A549 (cell line): ENCODE measurements at regions not wholly inside any gene's neighbourhood (a gene's known extent, or its start where the extent isn't known, plus 50 kb on each side); places are given as distances from the start of the nearest gene placed in this dataset.

Experiments used
- NPAS2 ChIP-seq: fragments of 250-450 bp; sonication (Bioruptor Pico); IDR thresholded peaks from 2 replicates; pipeline ENCODE4 v1.8.0; 2022; ENCODE audit warnings: mild to moderate bottlenecking, moderate library complexity, borderline replicate concordance
- RCOR1 ChIP-seq: fragments of 150-350 bp; IDR thresholded peaks from 2 replicates; pipeline ENCODE4 v1.6.1; 2014; ENCODE audit warnings: antibody characterized with exemption, low read length, low read depth
- RFX5 ChIP-seq: fragments of 450-650 bp; IDR thresholded peaks from 2 replicates; pipeline ENCODE4 v1.7.1; 2014; ENCODE audit warnings: antibody characterized with exemption, mild to moderate bottlenecking, moderate library complexity
- TF ChIP-seq, protein P1 (sequence below): fragments of >200 bp; sonication (Bioruptor Twin); formaldehyde crosslinking; IDR thresholded peaks from 3 replicates; pipeline ENCODE4 v1.5.1; 2016

- TF ChIP-seq, protein P1, sequence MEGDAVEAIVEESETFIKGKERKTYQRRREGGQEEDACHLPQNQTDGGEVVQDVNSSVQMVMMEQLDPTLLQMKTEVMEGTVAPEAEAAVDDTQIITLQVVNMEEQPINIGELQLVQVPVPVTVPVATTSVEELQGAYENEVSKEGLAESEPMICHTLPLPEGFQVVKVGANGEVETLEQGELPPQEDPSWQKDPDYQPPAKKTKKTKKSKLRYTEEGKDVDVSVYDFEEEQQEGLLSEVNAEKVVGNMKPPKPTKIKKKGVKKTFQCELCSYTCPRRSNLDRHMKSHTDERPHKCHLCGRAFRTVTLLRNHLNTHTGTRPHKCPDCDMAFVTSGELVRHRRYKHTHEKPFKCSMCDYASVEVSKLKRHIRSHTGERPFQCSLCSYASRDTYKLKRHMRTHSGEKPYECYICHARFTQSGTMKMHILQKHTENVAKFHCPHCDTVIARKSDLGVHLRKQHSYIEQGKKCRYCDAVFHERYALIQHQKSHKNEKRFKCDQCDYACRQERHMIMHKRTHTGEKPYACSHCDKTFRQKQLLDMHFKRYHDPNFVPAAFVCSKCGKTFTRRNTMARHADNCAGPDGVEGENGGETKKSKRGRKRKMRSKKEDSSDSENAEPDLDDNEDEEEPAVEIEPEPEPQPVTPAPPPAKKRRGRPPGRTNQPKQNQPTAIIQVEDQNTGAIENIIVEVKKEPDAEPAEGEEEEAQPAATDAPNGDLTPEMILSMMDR = no peak
- TF ChIP-seq NPAS2 = no peak
- no peak for TF ChIP-seq RCOR1
- TF ChIP-seq RFX5 = no peak
Observed at GRCh38 chr7:110412614-110413013, 678.3 kb upstream of the LRRN3 start.
